ENCODE measurements at regions not wholly inside any gene's neighbourhood (a gene's known extent, or its start where the extent isn't known, plus 50 kb on each side); places are given as distances from the start of the nearest gene placed in this dataset.

- POLR2A ChIA-PET: no interaction called here
- TF ChIP-seq ZNF747 (tag by site-specific recombination; IDR thresholded peaks at IDR 0.05) (no peak), GLIS1 (tag by site-specific recombination; IDR thresholded peaks at IDR 0.05) (no peak), ZNF391 (tag by site-specific recombination; IDR thresholded peaks at IDR 0.05; ENCODE audit: borderline replicate concordance, low read depth) (no peak), ZNF677 (tag by site-specific recombination; IDR thresholded peaks at IDR 0.05) (no peak), ZNF670 (tag by site-specific recombination; IDR thresholded peaks at IDR 0.05; ENCODE audit: low read depth) (no peak), REST (tag by site-specific recombination; IDR thresholded peaks at IDR 0.05) (no peak), ZNF600 (tag by site-specific recombination; IDR thresholded peaks at IDR 0.05) (no peak), ZNF701 (tag by site-specific recombination; IDR thresholded peaks at IDR 0.05) (no peak), PRDM1 (tag by site-specific recombination; IDR thresholded peaks at IDR 0.05) (no peak), ZNF223 (tag by site-specific recombination; IDR thresholded peaks at IDR 0.05) (no peak), ZBTB26 (tag by site-specific recombination; optimal IDR thresholded peaks at IDR 0.05) (no peak), ZNF624 (tag by site-specific recombination; IDR thresholded peaks at IDR 0.05) (no peak), ZBTB7A (tag by site-specific recombination; IDR thresholded peaks at IDR 0.05; ENCODE audit: low read depth) (no peak), ZNF184 (tag by site-specific recombination; IDR thresholded peaks at IDR 0.05) (no peak), ZNF112 (tag by site-specific recombination; IDR thresholded peaks at IDR 0.05) (no peak), HIC1 (tag by site-specific recombination; IDR thresholded peaks at IDR 0.05) (no peak), ZNF26 (tag by site-specific recombination; IDR thresholded peaks at IDR 0.05) (no peak), ZNF18 (tag by site-specific recombination; IDR thresholded peaks at IDR 0.05) (no peak), ZNF658 (tag by site-specific recombination; IDR thresholded peaks at IDR 0.05) (no peak)
- Histone ChIP-seq H3K36me3 (ENCODE audit: control insufficient read depth in 2 of 2, insufficient read depth in 1 of 2, low read length in 2 of 2) (no peaks in the 10 kb centered on the region), H3K4me1 (ENCODE audit: control insufficient read depth, insufficient read depth, low read length) (no peaks in the 10 kb centered on the region), H3K4me3 (ENCODE audit: low read depth, low read length) (no peak overlapping the region), H3K9me3 (ENCODE audit: control insufficient read depth, insufficient read depth, low read depth, low read length) (no peaks in the 10 kb centered on the region), H3K27ac (ENCODE audit: extremely low read depth, low read depth, low read length) (no peak overlapping the region)
- CTCF ChIA-PET: interaction anchor here (0.9 to 1.3 kb wide), 2 partner anchors 130 to 253 kb away, joined by 3 to 6 read pairs; no protein-coding TSS in a partner anchor
These were observed 80.2 kb upstream of the SORBS2 start for GRCh38 chr4:185892165-185892564.
